K562 (cell line): ENCODE measurements at regions not wholly inside any gene's neighbourhood (a gene's known extent, or its start where the extent isn't known, plus 50 kb on each side); places are given as distances from the start of the nearest gene placed in this dataset.

Experiments
- CHD2 ChIP-seq: IDR thresholded peaks from 2 replicates; pipeline ENCODE4 v1.6.1; 2011; ENCODE audit warnings: low read depth, low read length
- CREB1 ChIP-seq, 2 experiments: sonication (generic) in 1 of 2; formaldehyde crosslinking in 1 of 2; IDR thresholded peaks; 2 replicates each; pipeline versions ENCODE4 v1.6.1 to v1.8.0; 2012 to 2022; ENCODE audit warnings: inconsistent platforms in 1 of 2, mild to moderate bottlenecking in 1 of 2, missing genetic modification reagents in 1 of 2, moderate library complexity in 1 of 2
- E2F6 ChIP-seq, 2 experiments: IDR thresholded peaks; 2 replicates each; pipeline ENCODE4 v1.6.1; 2011; ENCODE audit warnings: borderline replicate concordance in 1 of 2, control low read depth in 1 of 2, low read depth in 1 of 2, low read length in 1 of 2, mild to moderate bottlenecking in 1 of 2, mixed read lengths in 1 of 2, moderate library complexity in 1 of 2; ENCODE audit not compliant: insufficient read depth in 1 of 2, insufficient read length in 1 of 2, poor library complexity in 1 of 2, severe bottlenecking in 1 of 2; ENCODE audit errors: extremely low read depth in 1 of 2
- ELK3 ChIP-seq: fragments of 450-650 bp; formaldehyde crosslinking; IDR thresholded peaks from 2 replicates; pipeline ENCODE4 v1.4.0; 2020; ENCODE audit warnings: mild to moderate bottlenecking
- ESRRA ChIP-seq: fragments of 450-650 bp; IDR thresholded peaks from 2 replicates; pipeline ENCODE4 v1.6.1; 2014; ENCODE audit warnings: low read depth, mild to moderate bottlenecking, moderate library complexity, borderline replicate concordance
- ETV5 ChIP-seq: sonication (generic); formaldehyde crosslinking; IDR thresholded peaks from 2 replicates; pipeline ENCODE4 v1.4.0; 2020; ENCODE audit warnings: low read depth, mild to moderate bottlenecking, missing genetic modification reagents
- FOXK2 ChIP-seq, 2 experiments: fragments of 450-650 bp; IDR thresholded peaks in 1 of 2; conservative IDR thresholded peaks in 1 of 2; 2 replicates each; pipeline ENCODE4 v1.6.1; 2016; ENCODE audit warnings: low read depth in 2 of 2, mild to moderate bottlenecking in 1 of 2
- FUS ChIP-seq: fragments of 200-400 bp; formaldehyde crosslinking; optimal IDR thresholded peaks from 2 replicates; pipeline ENCODE3; 2017; ENCODE audit warnings: low read depth, low read length
- GABPB2 ChIP-seq: fragments of 250-450 bp; sonication (Bioruptor Pico); conservative IDR thresholded peaks from 2 replicates; pipeline ENCODE4 v1.5.1; 2021; ENCODE audit warnings: mild to moderate bottlenecking
- GMEB1 ChIP-seq: fragments of 250-450 bp; sonication (Bioruptor Pico); IDR thresholded peaks from 2 replicates; pipeline ENCODE4 v1.4.0; 2020; ENCODE audit warnings: mild to moderate bottlenecking
- HNRNPL ChIP-seq: fragments of 200-400 bp; formaldehyde crosslinking; IDR thresholded peaks from 2 replicates; pipeline ENCODE4 v1.6.1; 2017; ENCODE audit warnings: low read depth, mild to moderate bottlenecking, low read length
- MEIS2 ChIP-seq: fragments of 450-650 bp; IDR thresholded peaks from 2 replicates; pipeline ENCODE4 v1.6.1; 2014; ENCODE audit warnings: mild to moderate bottlenecking; ENCODE audit not compliant: partially characterized antibody
- NFE2L1 ChIP-seq: fragments of 450-650 bp; IDR thresholded peaks from 2 replicates; pipeline ENCODE4 v1.6.1; 2016; ENCODE audit warnings: missing genetic modification characterization, low read depth, mild to moderate bottlenecking, missing compliant biosample characterization, moderate library complexity, borderline replicate concordance
- TAF15 ChIP-seq: fragments of 200-400 bp; formaldehyde crosslinking; IDR thresholded peaks from 2 replicates; pipeline ENCODE4 v1.6.1; 2017; ENCODE audit warnings: mild to moderate bottlenecking, low read depth, low read length, moderate library complexity
- TAF7 ChIP-seq: fragments of 450-650 bp; IDR thresholded peaks from 2 replicates; pipeline ENCODE4 v1.6.1; 2016; ENCODE audit warnings: missing genetic modification characterization, missing compliant biosample characterization
- YBX1 ChIP-seq: fragments of 450-650 bp; IDR thresholded peaks from 2 replicates; pipeline ENCODE4 v1.7.1; 2016; ENCODE audit warnings: mild to moderate bottlenecking
- ZFPM2 ChIP-seq: fragments of 250-450 bp; sonication (Bioruptor Pico); IDR thresholded peaks from 2 replicates; pipeline ENCODE4 v1.5.1; 2022; ENCODE audit warnings: mild to moderate bottlenecking
- ZNF133 ChIP-seq: fragments of 250-450 bp; sonication (Bioruptor Pico); IDR thresholded peaks from 2 replicates; pipeline ENCODE4 v1.4.0; 2020; ENCODE audit warnings: mild to moderate bottlenecking
- ZNF197 ChIP-seq: fragments of 200-800 bp; sonication (Bioruptor generic); IDR thresholded peaks from 2 replicates; pipeline ENCODE4 v1.6.1; 2016; ENCODE audit warnings: low read depth, missing genetic modification characterization, missing compliant biosample characterization
- ZNF57 ChIP-seq: fragments of 450-650 bp; formaldehyde crosslinking; IDR thresholded peaks from 2 replicates; pipeline ENCODE4 v1.4.0; 2020; ENCODE audit warnings: mild to moderate bottlenecking, moderate library complexity

GRCh38 chr6:26249957-26250697 is 114.9 kb upstream of the BTN3A2 start (continued):
- 0 out of 2 replicates have a peak, but pooled peaks have one; percentile 39 for TF ChIP-seq ETV5 (CRISPR knock-in tag)
- no peak for TF ChIP-seq ZNF57 (CRISPR knock-in tag)
- no peak for TF ChIP-seq GABPB2 (CRISPR knock-in tag)
- peak; percentile 30; the same call in 1 of the 2 replicates for TF ChIP-seq CREB1 (IDR thresholded peaks at IDR 0.05)
- no peak; the same call in none of the 2 replicates for TF ChIP-seq CREB1 (CRISPR knock-in tag; IDR thresholded peaks at IDR 0.05)
- no peak for TF ChIP-seq ZNF133
- no peak; the same call in 1 of the 2 replicates for TF ChIP-seq TAF7
- TF ChIP-seq ESRRA = peak; percentile 62
- no peak for TF ChIP-seq GMEB1 (CRISPR knock-in tag)
- TF ChIP-seq YBX1 = no peak
- TF ChIP-seq E2F6 (IDR thresholded peaks at IDR 0.05; ENCODE audit: borderline replicate concordance in 1 of 2, extremely low read depth in 1 of 2, insufficient read depth in 1 of 2, insufficient read length in 1 of 2, low read depth in 1 of 2, low read length in 1 of 2, poor library complexity in 1 of 2, severe bottlenecking in 1 of 2) = peak; percentile 77 to 92
- no peak for TF ChIP-seq TAF15
- TF ChIP-seq ELK3 (CRISPR knock-in tag) = no peak
- TF ChIP-seq ZFPM2 = no peak
- no peak for TF ChIP-seq NFE2L1
- TF ChIP-seq ZNF197 (CRISPR knock-in tag) = peak; percentile 62; the same call in 1 of the 2 replicates
- TF ChIP-seq CHD2 = peak; percentile 29; the same call in 1 of the 2 replicates
- no peak for TF ChIP-seq FOXK2 (conservative IDR thresholded peaks at IDR 0.05 in 1 of 2, IDR thresholded peaks at IDR 0.05 in 1 of 2; ENCODE audit: low read depth in 2 of 2)
- TF ChIP-seq HNRNPL = peak; percentile 68; the same call in 1 of the 2 replicates
- TF ChIP-seq FUS = no peak
- no peak for TF ChIP-seq MEIS2
